Transverse colon (tissue), 4 donors: ENCODE measurements at regions not wholly inside any gene's neighbourhood (a gene's known extent, or its start where the extent isn't known, plus 50 kb on each side); places are given as distances from the start of the nearest gene placed in this dataset.

ENCODE experiments used
- DNase-seq: peaks from one replicate; pipeline ENCODE4 v3.0.0-alpha.2; 2019
- H3K27ac ChIP-seq, 4 donors: fragments of 200-600 bp; sonication (generic); 2 replicates each; pipeline ENCODE4 v1.5.1; 2016 to 2018; ENCODE audit warnings: inconsistent platforms in 4 of 4
- H3K27me3 ChIP-seq: fragments of 200-600 bp; sonication (generic); 2 replicates; pipeline ENCODE4 v1.5.1; 2017; ENCODE audit warnings: inconsistent platforms
- H3K36me3 ChIP-seq, 4 donors: fragments of 200-600 bp; sonication (generic); 2 replicates each; pipeline ENCODE4 v1.5.1; 2017 to 2019; ENCODE audit warnings: inconsistent platforms in 4 of 4
- H3K4me1 ChIP-seq, 4 donors: fragments of 200-600 bp; sonication (generic); 2 replicates each; pipeline ENCODE4 v1.5.1; 2017 to 2020; ENCODE audit warnings: inconsistent platforms in 4 of 4
- H3K4me3 ChIP-seq, 4 donors: fragments of 200-600 bp; sonication (generic); 1 replicate in 1 of 4; 2 replicates in 3 of 4; pipeline versions ENCODE4 v1.5.1 to v1.6.1; 2017 to 2019; ENCODE audit warnings: inconsistent platforms in 4 of 4
- H3K9me3 ChIP-seq, 2 donors: fragments of 200-600 bp; sonication (generic); 2 replicates each; pipeline ENCODE4 v1.5.1; 2017 to 2019; ENCODE audit warnings: inconsistent platforms in 2 of 2
- EP300 ChIP-seq: sonication (generic); formaldehyde crosslinking; IDR thresholded peaks from one replicate; pipeline ENCODE4 v1.6.1; 2017; ENCODE audit warnings: antibody characterized with exemption, low read depth
- POLR2A ChIP-seq: fragments of 450-650 bp; IDR thresholded peaks from one replicate; pipeline ENCODE4 v1.6.1; 2016; ENCODE audit warnings: antibody characterized with exemption, mild to moderate bottlenecking, moderate library complexity
- POLR2AphosphoS5 ChIP-seq, 3 donors: sonication (generic); formaldehyde crosslinking; IDR thresholded peaks; one replicate each; pipeline ENCODE4 v1.6.1; 2016; ENCODE audit warnings: antibody characterized with exemption in 3 of 3
- WGBS, 2 donors: methylation state at CpG; one replicate each; pipeline ENCODE4 v1.1.5; 2018; ENCODE audit warnings: low coverage in 1 of 2; 5-methylcytosine and 5-hydroxymethylcytosine counted together
- in situ Hi-C, 4 donors: fragments of 200-750 bp; cut with MboI; loops; one replicate each; pipeline versions ENCODE4 v1.15.0 to v1.15.1; 2017; ENCODE audit warnings: low sequenced_read_pairs in 3 of 4, low pct_ligation_motif_present in 1 of 4, low pct_unique_long_range_greater_than_20kb in 1 of 4
- intact Hi-C: fragments of 100-400 bp; cut with DNase I; formaldehyde crosslinking; loops from one replicate; pipeline ENCODE4 v1.15.1; 2023; ENCODE audit warnings: low total_unique reads
- TF ChIP-seq, protein P1 (sequence below), 5 experiments: fragments of 200-600 bp in 3 of 5; fragments of 450-650 bp in 2 of 5; sonication (generic) in 3 of 5; IDR thresholded peaks; 1 replicate in 2 of 5; 2 replicates in 3 of 5; pipeline ENCODE4 v1.5.1; 2016 to 2017; ENCODE audit warnings: antibody characterized with exemption in 5 of 5, inconsistent platforms in 3 of 5, mild to moderate bottlenecking in 2 of 5, moderate library complexity in 1 of 5

DNA sequence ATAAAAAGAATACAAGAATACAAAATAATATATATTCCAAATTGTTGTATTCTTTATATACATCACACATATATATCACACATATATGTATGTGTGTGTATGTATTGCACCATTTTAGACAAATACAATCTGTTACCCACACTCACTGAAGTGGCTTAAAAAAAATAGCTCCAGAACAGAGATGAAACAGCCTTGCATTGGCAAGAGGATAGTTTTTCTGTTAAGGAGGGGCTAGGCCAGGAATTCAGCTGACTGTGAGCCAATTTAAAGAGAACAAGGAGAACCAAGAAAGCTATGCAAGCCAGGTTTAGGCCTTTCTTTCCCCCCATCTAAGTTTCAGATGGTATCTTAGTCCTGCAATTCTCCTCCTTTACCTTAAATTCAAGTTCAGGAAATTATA lies 257.5 kb downstream of the MZT1 start:
- Histone ChIP-seq H3K9me3 (no peaks in the 10 kb centered on the region), H3K36me3 (no peaks in the 10 kb centered on the region), H3K27ac (no peak overlapping the region), H3K4me1 (no peaks in the 10 kb centered on the region), H3K27me3 (no peaks in the 10 kb centered on the region), H3K4me3 (no peak overlapping the region)
- no peak for DNase-seq
- TF ChIP-seq POLR2A (no peak), EP300 (no peak), POLR2AphosphoS5 (IDR thresholded peaks at IDR 0.05) (no peak)
- TF ChIP-seq, protein P1, sequence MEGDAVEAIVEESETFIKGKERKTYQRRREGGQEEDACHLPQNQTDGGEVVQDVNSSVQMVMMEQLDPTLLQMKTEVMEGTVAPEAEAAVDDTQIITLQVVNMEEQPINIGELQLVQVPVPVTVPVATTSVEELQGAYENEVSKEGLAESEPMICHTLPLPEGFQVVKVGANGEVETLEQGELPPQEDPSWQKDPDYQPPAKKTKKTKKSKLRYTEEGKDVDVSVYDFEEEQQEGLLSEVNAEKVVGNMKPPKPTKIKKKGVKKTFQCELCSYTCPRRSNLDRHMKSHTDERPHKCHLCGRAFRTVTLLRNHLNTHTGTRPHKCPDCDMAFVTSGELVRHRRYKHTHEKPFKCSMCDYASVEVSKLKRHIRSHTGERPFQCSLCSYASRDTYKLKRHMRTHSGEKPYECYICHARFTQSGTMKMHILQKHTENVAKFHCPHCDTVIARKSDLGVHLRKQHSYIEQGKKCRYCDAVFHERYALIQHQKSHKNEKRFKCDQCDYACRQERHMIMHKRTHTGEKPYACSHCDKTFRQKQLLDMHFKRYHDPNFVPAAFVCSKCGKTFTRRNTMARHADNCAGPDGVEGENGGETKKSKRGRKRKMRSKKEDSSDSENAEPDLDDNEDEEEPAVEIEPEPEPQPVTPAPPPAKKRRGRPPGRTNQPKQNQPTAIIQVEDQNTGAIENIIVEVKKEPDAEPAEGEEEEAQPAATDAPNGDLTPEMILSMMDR (IDR thresholded peaks at IDR 0.05) = no peak
- in situ Hi-C loops = no loop called here
- intact Hi-C loops = no loop called here

DNA sequence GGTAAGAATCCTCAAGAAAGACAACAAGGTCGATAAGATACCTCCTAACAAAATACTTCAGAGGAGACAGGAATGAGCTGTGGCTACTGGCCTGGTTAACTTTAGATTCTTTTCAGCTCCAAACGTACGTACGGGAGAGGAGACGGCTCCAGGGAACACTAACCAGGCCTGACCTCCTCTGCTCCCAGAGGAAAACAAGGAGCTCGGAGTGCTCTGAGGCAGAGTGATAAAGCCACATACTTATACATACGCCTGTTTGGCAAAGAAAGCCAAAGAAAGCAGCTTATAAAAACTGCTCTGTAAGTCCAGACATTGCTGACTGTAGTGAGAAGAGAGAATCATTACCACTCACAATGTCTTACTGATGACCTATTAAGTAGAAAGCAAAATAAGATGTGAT lies 263.9 kb downstream of the MZT1 start:
- 32 to 41% methylated on average over 4 to 7 of the region's 7 CpGs for WGBS, 2 donors
- peak; percentile 10 for DNase-seq
- Histone ChIP-seq H3K9me3 (no peaks in the 10 kb centered on the region), H3K36me3 (no peaks in the 10 kb centered on the region), H3K4me1 (peaks cover 0 to 19% (median 6%) of the 10 kb centered on the region in 4 donors), H3K27ac (peak overlapping the region in 3 of 4 donors; percentile 27 to 65 (median 31)), H3K4me3 (no peak overlapping the region), H3K27me3 (no peaks in the 10 kb centered on the region)
- no peak for TF ChIP-seq EP300
- peak in 1 of 3 donors; percentile 54 for TF ChIP-seq POLR2AphosphoS5 (IDR thresholded peaks at IDR 0.05)
- intact Hi-C loops = no loop called here
- in situ Hi-C loops = no loop called here

DNA sequence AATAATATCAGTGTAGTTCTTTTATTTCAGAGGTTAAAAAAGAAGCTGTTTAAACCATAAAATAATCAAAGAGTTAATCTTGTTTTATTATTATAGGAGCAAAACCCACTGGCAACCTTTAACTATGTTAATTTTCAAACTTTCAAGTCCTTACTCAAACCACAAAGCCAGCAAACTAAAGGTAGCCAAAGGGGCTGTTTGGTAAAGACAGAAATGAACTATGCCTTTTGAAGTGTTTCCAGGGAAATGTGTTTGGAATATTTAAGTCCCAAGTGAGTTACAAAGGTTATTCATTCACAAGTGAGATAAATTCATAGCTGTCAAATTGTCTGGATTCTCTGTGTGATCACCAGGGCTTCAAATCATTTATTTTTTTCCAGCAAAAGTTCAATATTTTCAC lies 264.7 kb downstream of the MZT1 start:
- TF ChIP-seq EP300 = no peak
- TF ChIP-seq POLR2AphosphoS5 (IDR thresholded peaks at IDR 0.05) = no peak
- TF ChIP-seq POLR2A = no peak
- TF ChIP-seq, protein P1 (IDR thresholded peaks at IDR 0.05) = no peak
- Histone ChIP-seq H3K9me3 (no peaks in the 10 kb centered on the region), H3K4me3 (no peak overlapping the region), H3K4me1 (peaks cover 0 to 19% (median 6%) of the 10 kb centered on the region in 4 donors), H3K36me3 (no peaks in the 10 kb centered on the region), H3K27me3 (no peaks in the 10 kb centered on the region), H3K27ac (peak overlapping the region in 1 of 4 donors; percentile 65)
- no peak for DNase-seq
- in situ Hi-C loops (no loop called here), intact Hi-C loops (no loop called here)

DNA sequence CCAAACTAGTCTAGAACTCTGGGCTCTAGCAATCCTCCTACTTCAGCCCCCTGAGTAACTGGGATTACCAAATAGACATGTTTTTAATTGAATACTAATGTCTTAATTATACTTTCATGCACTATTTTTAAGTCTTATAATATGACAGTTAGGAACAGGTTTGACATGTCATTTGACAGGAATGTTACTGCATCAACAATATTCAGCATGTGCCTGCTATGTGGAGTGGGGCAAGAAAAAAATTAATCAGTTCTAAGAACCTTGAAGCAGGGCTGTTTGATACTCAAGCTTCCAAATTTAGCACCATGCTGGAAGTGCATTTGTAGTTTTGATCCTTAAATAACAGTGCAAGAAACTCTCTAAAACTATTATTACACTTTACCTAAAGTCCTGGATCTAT lies 265.3 kb downstream of the MZT1 start:
- Histone ChIP-seq H3K36me3 (no peaks in the 10 kb centered on the region), H3K27ac (no peak overlapping the region), H3K27me3 (no peaks in the 10 kb centered on the region), H3K4me1 (peaks cover 0 to 19% (median 6%) of the 10 kb centered on the region in 4 donors), H3K4me3 (no peak overlapping the region), H3K9me3 (no peaks in the 10 kb centered on the region)
- no peak for DNase-seq
- TF ChIP-seq, protein P1 (IDR thresholded peaks at IDR 0.05) = no peak
- TF ChIP-seq POLR2AphosphoS5 (IDR thresholded peaks at IDR 0.05) (no peak), POLR2A (no peak), EP300 (no peak)
- intact Hi-C loops (no loop called here), in situ Hi-C loops (no loop called here)

DNA sequence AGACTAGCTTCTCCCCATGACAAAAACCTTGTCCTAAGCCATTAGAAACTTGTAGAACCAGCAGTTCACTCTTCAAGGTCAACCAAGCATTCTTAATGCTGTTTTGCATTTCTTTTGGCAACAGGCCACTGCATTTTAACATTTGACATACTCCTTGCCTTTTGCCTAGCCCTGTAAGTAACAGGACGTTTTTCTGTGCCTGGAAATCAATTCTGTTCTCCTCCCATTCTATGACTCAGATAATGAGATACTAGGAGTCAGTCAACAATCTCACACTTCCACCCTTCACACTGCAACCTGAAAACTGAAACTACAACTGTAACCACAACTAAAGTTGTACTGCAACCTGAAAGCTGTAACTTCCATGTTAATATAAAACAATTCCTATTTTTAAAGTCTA lies 268.7 kb downstream of the MZT1 start:
- H3K4me1 ChIP-seq = peaks cover 0 to 12% (median 4%) of the 10 kb centered on the region in 4 donors
- 8 to 9% methylated on average over 1 of the region's 1 CpG for WGBS, 2 donors
- no peak overlapping the region for H3K4me3 ChIP-seq
- no peaks in the 10 kb centered on the region for H3K9me3 ChIP-seq
- in situ Hi-C loops (no loop called here), intact Hi-C loops (no loop called here)
- H3K27ac ChIP-seq = no peak overlapping the region
- no peaks in the 10 kb centered on the region for H3K36me3 ChIP-seq
- TF ChIP-seq EP300 = no peak
- TF ChIP-seq, protein P1 (IDR thresholded peaks at IDR 0.05) = no peak
- no peak for TF ChIP-seq POLR2AphosphoS5 (IDR thresholded peaks at IDR 0.05)
- TF ChIP-seq POLR2A = no peak
- no peaks in the 10 kb centered on the region for H3K27me3 ChIP-seq
- DNase-seq = no peak
